SK-N-MC (cell line): ENCODE measurements at regions not wholly inside any gene's neighbourhood (a gene's known extent, or its start where the extent isn't known, plus 50 kb on each side); places are given as distances from the start of the nearest gene placed in this dataset.

ENCODE experiments used
- DNase-seq: peaks from one replicate; pipeline ENCODE4 v3.0.0-alpha.2; 2011; ENCODE audit warnings: low read depth, low spot score
- H3K27ac ChIP-seq: fragments of 200-600 bp; sonication (generic); 2 replicates; pipeline ENCODE4 v1.5.1; 2016; ENCODE audit warnings: mixed run types
- H3K36me3 ChIP-seq: fragments of 200-600 bp; sonication (generic); 2 replicates; pipeline ENCODE4 v1.6.1; 2017; ENCODE audit warnings: antibody characterized with exemption, low read length, mixed read lengths; ENCODE audit not compliant: insufficient read depth
- H3K4me3 ChIP-seq: fragments of 200-600 bp; sonication (generic); 2 replicates; pipeline ENCODE4 v1.5.1; 2016
- H3K9ac ChIP-seq: fragments of 200-600 bp; sonication (generic); 2 replicates; pipeline ENCODE4 v1.8.0; 2017; ENCODE audit warnings: mixed run types, mixed read lengths; ENCODE audit not compliant: insufficient read length
- H3K9me3 ChIP-seq: fragments of 200-600 bp; sonication (generic); 2 replicates; pipeline ENCODE4 v1.6.1; 2017; ENCODE audit warnings: low read depth, mild to moderate bottlenecking, antibody characterized with exemption, low read length, moderate library complexity, mixed read lengths
- EZH2 ChIP-seq: fragments of 200-600 bp; sonication (generic); IDR thresholded peaks from one replicate; pipeline ENCODE4 v1.6.1; 2017; ENCODE audit warnings: antibody characterized with exemption
- FOXP2 ChIP-seq: optimal IDR thresholded peaks from 2 replicates; pipeline ENCODE3; 2011; ENCODE audit warnings: mild to moderate bottlenecking, moderate library complexity; ENCODE audit not compliant: insufficient read depth; ENCODE audit errors: extremely low read length, control extremely low read depth
- POLR2AphosphoS5 ChIP-seq: IDR thresholded peaks from 2 replicates; pipeline ENCODE4 v1.6.1; 2012; ENCODE audit warnings: mild to moderate bottlenecking, low read depth, low read length, borderline replicate concordance

GRCh38 chr2:111660811-111661210 lies 223.2 kb downstream of the ANAPC1 start:
- DNase-seq, result no peak
- TF ChIP-seq EZH2, result no peak
- TF ChIP-seq POLR2AphosphoS5, result no peak
- no peak for TF ChIP-seq FOXP2
- H3K4me3 ChIP-seq, result no peak overlapping the region
- no peak overlapping the region for H3K9ac ChIP-seq
- no peaks in the 10 kb centered on the region for H3K36me3 ChIP-seq
- no peak overlapping the region for H3K27ac ChIP-seq
- H3K9me3 ChIP-seq, result no peaks in the 10 kb centered on the region

GRCh38 chr2:111661286-111661940 lies 222.6 kb downstream of the ANAPC1 start:
- TF ChIP-seq FOXP2 (no peak), EZH2 (no peak), POLR2AphosphoS5 (no peak)
- Histone ChIP-seq H3K9me3 (no peaks in the 10 kb centered on the region), H3K4me3 (no peak overlapping the region), H3K36me3 (no peaks in the 10 kb centered on the region), H3K27ac (no peak overlapping the region), H3K9ac (no peak overlapping the region)
- DNase-seq, result no peak

- DNase-seq, result no peak
- Histone ChIP-seq H3K9me3 (no peaks in the 10 kb centered on the region), H3K9ac (no peak overlapping the region), H3K4me3 (no peak overlapping the region), H3K36me3 (no peaks in the 10 kb centered on the region), H3K27ac (no peak overlapping the region)
- TF ChIP-seq POLR2AphosphoS5 (no peak), EZH2 (no peak), FOXP2 (no peak)
These were observed 221.8 kb downstream of the ANAPC1 start for GRCh38 chr2:111662039-111662770.

- Histone ChIP-seq H3K4me3 (no peak overlapping the region), H3K27ac (no peak overlapping the region), H3K36me3 (no peaks in the 10 kb centered on the region), H3K9ac (no peak overlapping the region), H3K9me3 (no peaks in the 10 kb centered on the region)
- no peak for TF ChIP-seq EZH2
- DNase-seq, result no peak
These were observed 221.1 kb downstream of the ANAPC1 start for GRCh38 chr2:111662771-111663470.

GRCh38 chr2:111663471-111664274 lies 220.3 kb downstream of the ANAPC1 start:
- no peak overlapping the region for H3K4me3 ChIP-seq

GRCh38 chr2:111664275-111664850 lies 219.6 kb downstream of the ANAPC1 start:
- H3K9me3 ChIP-seq, result no peaks in the 10 kb centered on the region
- no peaks in the 10 kb centered on the region for H3K36me3 ChIP-seq
- H3K27ac ChIP-seq, result no peak overlapping the region
- no peak for TF ChIP-seq EZH2
- TF ChIP-seq POLR2AphosphoS5, result no peak
- no peak for TF ChIP-seq FOXP2
- H3K9ac ChIP-seq, result no peak overlapping the region
- no peak overlapping the region for H3K4me3 ChIP-seq
- no peak for DNase-seq

More at GRCh38 chr2:111663471-111664274, 220.3 kb downstream of the ANAPC1 start:
- TF ChIP-seq EZH2 (no peak), FOXP2 (no peak), POLR2AphosphoS5 (no peak)
- H3K27ac ChIP-seq, result no peak overlapping the region
- DNase-seq, result no peak
- H3K9ac ChIP-seq, result no peak overlapping the region
- H3K36me3 ChIP-seq, result no peaks in the 10 kb centered on the region
- H3K9me3 ChIP-seq, result no peaks in the 10 kb centered on the region

- Histone ChIP-seq H3K9ac (no peak overlapping the region), H3K9me3 (no peaks in the 10 kb centered on the region), H3K27ac (no peak overlapping the region), H3K36me3 (no peaks in the 10 kb centered on the region), H3K4me3 (no peak overlapping the region)
- no peak for TF ChIP-seq EZH2
- TF ChIP-seq POLR2AphosphoS5, result no peak
- TF ChIP-seq FOXP2, result no peak
- DNase-seq, result no peak
These were observed 219.0 kb downstream of the ANAPC1 start for GRCh38 chr2:111665011-111665410.

- H3K27ac ChIP-seq, result no peak overlapping the region
- H3K9me3 ChIP-seq, result no peaks in the 10 kb centered on the region
- DNase-seq, result no peak
- TF ChIP-seq POLR2AphosphoS5 (no peak), EZH2 (no peak)
- H3K4me3 ChIP-seq, result no peak overlapping the region
- no peaks in the 10 kb centered on the region for H3K36me3 ChIP-seq
- no peak overlapping the region for H3K9ac ChIP-seq
These were observed 218.4 kb downstream of the ANAPC1 start for GRCh38 chr2:111665551-111666116.
